ENCODE measurements at regions not wholly inside any gene's neighbourhood (a gene's known extent, or its start where the extent isn't known, plus 50 kb on each side); places are given as distances from the start of the nearest gene placed in this dataset.

GRCh38 chr4:18535948-18536347 lies 514.4 kb upstream of the LCORL start:
- DNase-seq, result no peak

- DNase-seq, result no peak
These were observed 511.8 kb upstream of the LCORL start for GRCh38 chr4:18533262-18533775.

GRCh38 chr4:18531731-18532130 lies 510.2 kb upstream of the LCORL start:
- no peak for DNase-seq

- no peak for DNase-seq
These were observed 507.9 kb upstream of the LCORL start for GRCh38 chr4:18529482-18529881.

- no peak for DNase-seq
These were observed 503.1 kb upstream of the LCORL start for GRCh38 chr4:18524667-18525066.

GRCh38 chr4:18518098-18518497 lies 496.5 kb upstream of the LCORL start:
- DNase-seq, result no peak

GRCh38 chr4:18513861-18514260 lies 492.3 kb upstream of the LCORL start:
- no peak for DNase-seq

GRCh38 chr4:18512718-18513117 lies 491.2 kb upstream of the LCORL start:
- no peak for DNase-seq

- DNase-seq, result no peak
These were observed 490.2 kb upstream of the LCORL start for GRCh38 chr4:18511727-18512126.

GRCh38 chr4:18508786-18509185 lies 487.2 kb upstream of the LCORL start:
- DNase-seq, result no peak

GRCh38 chr4:18480928-18481327 lies 459.4 kb upstream of the LCORL start:
- DNase-seq, result no peak

GRCh38 chr4:18480342-18480741 lies 458.8 kb upstream of the LCORL start:
- no peak for DNase-seq

- DNase-seq, result no peak
These were observed 458.3 kb upstream of the LCORL start for GRCh38 chr4:18479825-18480224.

GRCh38 chr4:18463987-18464559 lies 442.5 kb upstream of the LCORL start:
- no peak for DNase-seq

- no peak for DNase-seq
These were observed 436.9 kb upstream of the LCORL start for GRCh38 chr4:18458465-18458864.

GRCh38 chr4:18454349-18454748 lies 432.8 kb upstream of the LCORL start:
- no peak for DNase-seq

GRCh38 chr4:18445110-18445509 lies 423.6 kb upstream of the LCORL start:
- DNase-seq, result no peak

GRCh38 chr4:18444206-18444605 lies 422.7 kb upstream of the LCORL start:
- DNase-seq, result no peak

GRCh38 chr4:18442957-18443356 lies 421.4 kb upstream of the LCORL start:
- no peak for DNase-seq

GRCh38 chr4:18441676-18442075 lies 420.1 kb upstream of the LCORL start:
- DNase-seq, result no peak

GRCh38 chr4:18441203-18441590 lies 419.6 kb upstream of the LCORL start:
- no peak for DNase-seq

GRCh38 chr4:18440527-18441202 lies 419.1 kb upstream of the LCORL start:
- no peak for DNase-seq

- DNase-seq, result no peak
These were observed 417.8 kb upstream of the LCORL start for GRCh38 chr4:18439311-18439710.

GRCh38 chr4:18435781-18436180 lies 414.2 kb upstream of the LCORL start:
- no peak for DNase-seq
